Mammary epithelial cell (primary cell): ENCODE measurements at regions not wholly inside any gene's neighbourhood (a gene's known extent, or its start where the extent isn't known, plus 50 kb on each side); places are given as distances from the start of the nearest gene placed in this dataset.

Source experiments
- EZH2 ChIP-seq: IDR thresholded peaks from 2 replicates; pipeline ENCODE4 v1.6.1; 2012; ENCODE audit warnings: low read length, inconsistent platforms, borderline replicate concordance
- TF ChIP-seq, protein P1 (sequence below), 2 donors: IDR thresholded peaks in 1 of 2; conservative IDR thresholded peaks in 1 of 2; 2 replicates each; pipeline ENCODE4 v1.5.1; 2011 to 2012; ENCODE audit warnings: inconsistent platforms in 2 of 2, low read length in 2 of 2, mild to moderate bottlenecking in 2 of 2, control low read depth in 1 of 2, low read depth in 1 of 2; ENCODE audit not compliant: insufficient read depth in 1 of 2; ENCODE audit errors: extremely low read depth in 1 of 2

DNA sequence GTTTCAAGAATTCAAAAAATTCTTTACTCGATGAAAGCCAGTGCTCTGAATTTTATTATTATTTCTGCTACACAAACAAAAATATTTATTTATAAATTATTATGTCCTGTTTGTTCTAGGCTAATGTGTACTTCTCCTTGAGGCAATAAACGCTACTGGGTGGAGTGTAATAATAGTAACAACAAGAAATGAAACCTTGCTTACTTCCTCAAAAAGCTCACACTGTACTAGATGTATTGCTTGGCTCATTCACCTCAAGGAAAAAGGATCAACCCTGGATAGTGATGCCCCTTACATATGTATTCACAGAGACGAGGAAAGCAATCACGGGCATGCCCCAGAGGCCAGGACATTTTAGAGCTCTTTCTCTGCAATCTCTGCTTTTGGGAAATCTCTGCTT, 685.6 kb upstream of the NXPH2 start:
- TF ChIP-seq EZH2 = no peak
- TF ChIP-seq, protein P1, sequence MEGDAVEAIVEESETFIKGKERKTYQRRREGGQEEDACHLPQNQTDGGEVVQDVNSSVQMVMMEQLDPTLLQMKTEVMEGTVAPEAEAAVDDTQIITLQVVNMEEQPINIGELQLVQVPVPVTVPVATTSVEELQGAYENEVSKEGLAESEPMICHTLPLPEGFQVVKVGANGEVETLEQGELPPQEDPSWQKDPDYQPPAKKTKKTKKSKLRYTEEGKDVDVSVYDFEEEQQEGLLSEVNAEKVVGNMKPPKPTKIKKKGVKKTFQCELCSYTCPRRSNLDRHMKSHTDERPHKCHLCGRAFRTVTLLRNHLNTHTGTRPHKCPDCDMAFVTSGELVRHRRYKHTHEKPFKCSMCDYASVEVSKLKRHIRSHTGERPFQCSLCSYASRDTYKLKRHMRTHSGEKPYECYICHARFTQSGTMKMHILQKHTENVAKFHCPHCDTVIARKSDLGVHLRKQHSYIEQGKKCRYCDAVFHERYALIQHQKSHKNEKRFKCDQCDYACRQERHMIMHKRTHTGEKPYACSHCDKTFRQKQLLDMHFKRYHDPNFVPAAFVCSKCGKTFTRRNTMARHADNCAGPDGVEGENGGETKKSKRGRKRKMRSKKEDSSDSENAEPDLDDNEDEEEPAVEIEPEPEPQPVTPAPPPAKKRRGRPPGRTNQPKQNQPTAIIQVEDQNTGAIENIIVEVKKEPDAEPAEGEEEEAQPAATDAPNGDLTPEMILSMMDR (conservative IDR thresholded peaks at IDR 0.05 in 1 of 2, IDR thresholded peaks at IDR 0.05 in 1 of 2; ENCODE audit: extremely low read depth in 1 of 2, insufficient read depth in 1 of 2, low read depth in 1 of 2, low read length in 2 of 2) = no peak
